ENCODE measurements at regions not wholly inside any gene's neighbourhood (a gene's known extent, or its start where the extent isn't known, plus 50 kb on each side); places are given as distances from the start of the nearest gene placed in this dataset.
"Not testable (repeated sequence)": the region's sequence is repeated elsewhere in the genome, so short reads cannot be mapped to it uniquely, and the experiment has no call there.

- DNase-seq, result no peak
These were observed 169.6 kb downstream of the BRD1 start for GRCh38 chr22:49657974-49658590.

GRCh38 chr22:49657275-49657973, 170.2 kb downstream of the BRD1 start:
- no peak for DNase-seq

GRCh38 chr22:49656883-49657274, 170.8 kb downstream of the BRD1 start:
- not testable (repeated sequence) for DNase-seq

GRCh38 chr22:49656291-49656851, 171.3 kb downstream of the BRD1 start:
- no peak for DNase-seq

- DNase-seq, result no peak
These were observed 172.4 kb downstream of the BRD1 start for GRCh38 chr22:49655168-49655812.

GRCh38 chr22:49650336-49651241, 177.1 kb downstream of the BRD1 start:
- DNase-seq, result no peak

GRCh38 chr22:49649166-49650068, 178.3 kb downstream of the BRD1 start:
- DNase-seq, result no peak

GRCh38 chr22:49648053-49648452, 179.6 kb downstream of the BRD1 start:
- DNase-seq, result no peak

GRCh38 chr22:49647627-49648026, 180.0 kb downstream of the BRD1 start:
- DNase-seq, result no peak

GRCh38 chr22:49646876-49647275, 180.8 kb downstream of the BRD1 start:
- no peak for DNase-seq

GRCh38 chr22:49645791-49646550, 181.7 kb downstream of the BRD1 start:
- DNase-seq, result no peak

- no peak for DNase-seq
These were observed 182.4 kb downstream of the BRD1 start for GRCh38 chr22:49645257-49645656.

GRCh38 chr22:49643998-49644397, 183.7 kb downstream of the BRD1 start:
- no peak for DNase-seq

GRCh38 chr22:49643466-49643865, 184.2 kb downstream of the BRD1 start:
- no peak for DNase-seq

- DNase-seq, result no peak
These were observed 184.9 kb downstream of the BRD1 start for GRCh38 chr22:49642741-49643140.

GRCh38 chr22:49642331-49642730, 185.3 kb downstream of the BRD1 start:
- DNase-seq, result no peak

GRCh38 chr22:49641770-49642313, 185.8 kb downstream of the BRD1 start:
- no peak for DNase-seq

- no peak for DNase-seq
These were observed 187.1 kb downstream of the BRD1 start for GRCh38 chr22:49640366-49641095.

GRCh38 chr22:49639956-49640355, 187.7 kb downstream of the BRD1 start:
- DNase-seq, result no peak

- DNase-seq, result no peak
These were observed 188.9 kb downstream of the BRD1 start for GRCh38 chr22:49638788-49639187.
